Ishikawa (cell line): ENCODE measurements at regions not wholly inside any gene's neighbourhood (a gene's known extent, or its start where the extent isn't known, plus 50 kb on each side); places are given as distances from the start of the nearest gene placed in this dataset.

ENCODE experiments used
- CEBPB ChIP-seq: IDR thresholded peaks from 2 replicates; pipeline ENCODE4 v1.6.1; 2012
- CREB1 ChIP-seq: IDR thresholded peaks from 2 replicates; pipeline ENCODE4 v1.6.1; 2012; ENCODE audit warnings: low read depth
- EGR1 ChIP-seq: IDR thresholded peaks from 2 replicates; pipeline ENCODE4 v1.6.1; 2012
- EP300 ChIP-seq: IDR thresholded peaks from 2 replicates; pipeline ENCODE4 v1.6.1; 2012; ENCODE audit warnings: borderline replicate concordance
- FOXM1 ChIP-seq: IDR thresholded peaks from 2 replicates; pipeline ENCODE4 v1.6.1; 2012; ENCODE audit warnings: low read depth, borderline replicate concordance
- NFIC ChIP-seq: IDR thresholded peaks from 2 replicates; pipeline ENCODE4 v1.6.1; 2012
- RAD21 ChIP-seq: IDR thresholded peaks from 2 replicates; pipeline ENCODE4 v1.6.1; 2012; ENCODE audit warnings: low read depth
- REST ChIP-seq: IDR thresholded peaks from 2 replicates; pipeline ENCODE4 v1.6.1; 2012; ENCODE audit warnings: low read depth, mild to moderate bottlenecking
- TAF1 ChIP-seq: IDR thresholded peaks from 2 replicates; pipeline ENCODE4 v1.6.1; 2012; ENCODE audit warnings: low read depth, mild to moderate bottlenecking
- TCF12 ChIP-seq: IDR thresholded peaks from 2 replicates; pipeline ENCODE4 v1.6.1; 2012; ENCODE audit warnings: low read depth
- TEAD4 ChIP-seq: IDR thresholded peaks from 2 replicates; pipeline ENCODE4 v1.6.1; 2012
- USF1 ChIP-seq: IDR thresholded peaks from 2 replicates; pipeline ENCODE4 v1.6.1; 2012
- YY1 ChIP-seq: IDR thresholded peaks from 2 replicates; pipeline ENCODE4 v1.6.1; 2012; ENCODE audit warnings: low read depth
- ZBTB7A ChIP-seq: IDR thresholded peaks from 2 replicates; pipeline ENCODE4 v1.6.1; 2012; ENCODE audit warnings: low read depth
- TF ChIP-seq, protein P1 (sequence below): IDR thresholded peaks from 2 replicates; pipeline ENCODE4 v1.6.1; 2012

DNA sequence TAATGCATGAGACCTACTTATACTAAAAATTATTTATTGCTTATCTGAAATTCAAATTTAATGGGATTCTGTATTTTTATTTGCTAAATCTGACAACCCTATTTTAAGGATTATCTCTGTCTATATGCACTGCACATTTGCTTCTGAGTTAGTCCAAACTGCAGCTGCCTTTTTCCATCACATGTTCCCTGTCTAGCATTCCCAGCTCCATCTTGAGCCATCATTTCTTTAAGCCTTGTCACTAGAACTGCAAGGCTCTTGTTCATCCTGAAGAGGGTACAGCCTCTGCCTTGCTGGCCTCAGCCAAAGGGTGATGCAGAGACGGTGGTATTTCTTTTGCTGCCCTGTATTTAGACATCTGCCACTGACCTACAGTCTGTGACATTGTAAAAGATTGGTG is 125.8 kb upstream of the STT3B start:
- TF ChIP-seq REST (no peak), TCF12 (no peak), CREB1 (no peak)

DNA sequence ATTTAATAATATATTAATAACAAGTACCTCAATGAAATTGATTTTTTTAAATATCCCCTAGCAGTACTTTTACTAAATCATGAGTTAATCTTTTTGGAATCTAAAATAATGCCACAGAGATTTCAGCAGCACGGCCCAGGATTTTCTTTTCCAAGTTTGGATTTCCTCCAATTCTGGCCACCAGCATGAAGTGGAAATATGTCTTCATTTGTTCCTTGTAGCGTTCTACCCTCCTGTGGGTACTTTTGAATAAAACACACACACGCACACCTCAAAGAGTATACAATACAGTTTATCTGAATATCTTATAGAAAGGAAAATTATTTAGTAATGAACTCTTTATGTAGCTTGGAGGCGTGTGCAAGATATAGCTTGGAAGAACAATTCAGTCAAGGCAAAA is 125.1 kb upstream of the STT3B start:
- TF ChIP-seq, protein P1, sequence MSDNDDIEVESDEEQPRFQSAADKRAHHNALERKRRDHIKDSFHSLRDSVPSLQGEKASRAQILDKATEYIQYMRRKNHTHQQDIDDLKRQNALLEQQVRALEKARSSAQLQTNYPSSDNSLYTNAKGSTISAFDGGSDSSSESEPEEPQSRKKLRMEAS, result no peak
- no peak for TF ChIP-seq YY1
- no peak for TF ChIP-seq CEBPB
- TF ChIP-seq NFIC, result no peak
- no peak for TF ChIP-seq EP300
- no peak for TF ChIP-seq USF1
- no peak for TF ChIP-seq FOXM1
- TF ChIP-seq RAD21, result no peak
- TF ChIP-seq TCF12, result no peak
- no peak for TF ChIP-seq TEAD4
- TF ChIP-seq REST, result no peak
- no peak for TF ChIP-seq EGR1
- no peak for TF ChIP-seq CREB1
- TF ChIP-seq ZBTB7A, result no peak
- no peak for TF ChIP-seq TAF1

- TF ChIP-seq TCF12, result no peak
- no peak for TF ChIP-seq TAF1
- no peak for TF ChIP-seq REST
- TF ChIP-seq ZBTB7A, result no peak
- no peak for TF ChIP-seq YY1
- TF ChIP-seq EP300, result no peak
- TF ChIP-seq RAD21, result no peak
- no peak for TF ChIP-seq FOXM1
- no peak for TF ChIP-seq CEBPB
- TF ChIP-seq USF1, result no peak
- TF ChIP-seq EGR1, result no peak
- TF ChIP-seq CREB1, result no peak
- TF ChIP-seq TEAD4, result no peak
These were observed 124.0 kb upstream of the STT3B start for GRCh38 chr3:31408720-31409119.

DNA sequence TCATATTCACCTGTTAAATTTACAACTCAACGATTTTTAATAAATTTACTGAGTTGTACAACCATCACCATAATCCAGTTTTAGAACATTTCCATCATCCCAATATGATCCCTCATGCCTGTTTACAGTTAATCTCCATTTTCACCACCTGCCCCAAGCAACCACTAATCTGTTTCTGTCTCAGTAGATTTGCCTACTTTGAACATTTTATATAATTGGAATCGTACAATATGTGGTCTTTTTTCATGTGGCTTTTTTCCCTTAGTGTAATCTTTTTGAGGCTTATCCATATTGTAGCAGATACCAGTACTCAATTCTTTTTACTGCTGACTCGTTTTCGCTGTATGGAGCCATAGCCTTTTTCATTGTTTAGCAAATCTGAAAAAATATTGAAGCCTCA is 123.3 kb upstream of the STT3B start:
- TF ChIP-seq TCF12 (no peak), TAF1 (no peak), YY1 (no peak), RAD21 (no peak), EP300 (no peak), CEBPB (no peak), FOXM1 (no peak), REST (no peak), USF1 (no peak), TEAD4 (no peak), EGR1 (no peak), CREB1 (no peak), ZBTB7A (no peak), NFIC (no peak)
- TF ChIP-seq, protein P1, result no peak
